ENCODE measurements at regions not wholly inside any gene's neighbourhood (a gene's known extent, or its start where the extent isn't known, plus 50 kb on each side); places are given as distances from the start of the nearest gene placed in this dataset.

- TF ChIP-seq, protein P1, sequence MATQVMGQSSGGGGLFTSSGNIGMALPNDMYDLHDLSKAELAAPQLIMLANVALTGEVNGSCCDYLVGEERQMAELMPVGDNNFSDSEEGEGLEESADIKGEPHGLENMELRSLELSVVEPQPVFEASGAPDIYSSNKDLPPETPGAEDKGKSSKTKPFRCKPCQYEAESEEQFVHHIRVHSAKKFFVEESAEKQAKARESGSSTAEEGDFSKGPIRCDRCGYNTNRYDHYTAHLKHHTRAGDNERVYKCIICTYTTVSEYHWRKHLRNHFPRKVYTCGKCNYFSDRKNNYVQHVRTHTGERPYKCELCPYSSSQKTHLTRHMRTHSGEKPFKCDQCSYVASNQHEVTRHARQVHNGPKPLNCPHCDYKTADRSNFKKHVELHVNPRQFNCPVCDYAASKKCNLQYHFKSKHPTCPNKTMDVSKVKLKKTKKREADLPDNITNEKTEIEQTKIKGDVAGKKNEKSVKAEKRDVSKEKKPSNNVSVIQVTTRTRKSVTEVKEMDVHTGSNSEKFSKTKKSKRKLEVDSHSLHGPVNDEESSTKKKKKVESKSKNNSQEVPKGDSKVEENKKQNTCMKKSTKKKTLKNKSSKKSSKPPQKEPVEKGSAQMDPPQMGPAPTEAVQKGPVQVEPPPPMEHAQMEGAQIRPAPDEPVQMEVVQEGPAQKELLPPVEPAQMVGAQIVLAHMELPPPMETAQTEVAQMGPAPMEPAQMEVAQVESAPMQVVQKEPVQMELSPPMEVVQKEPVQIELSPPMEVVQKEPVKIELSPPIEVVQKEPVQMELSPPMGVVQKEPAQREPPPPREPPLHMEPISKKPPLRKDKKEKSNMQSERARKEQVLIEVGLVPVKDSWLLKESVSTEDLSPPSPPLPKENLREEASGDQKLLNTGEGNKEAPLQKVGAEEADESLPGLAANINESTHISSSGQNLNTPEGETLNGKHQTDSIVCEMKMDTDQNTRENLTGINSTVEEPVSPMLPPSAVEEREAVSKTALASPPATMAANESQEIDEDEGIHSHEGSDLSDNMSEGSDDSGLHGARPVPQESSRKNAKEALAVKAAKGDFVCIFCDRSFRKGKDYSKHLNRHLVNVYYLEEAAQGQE (IDR thresholded peaks at IDR 0.05; ENCODE audit: low read depth): no peak
- no peak for TF ChIP-seq POLR2A (IDR thresholded peaks at IDR 0.05; ENCODE audit: borderline replicate concordance, extremely low read depth, insufficient read depth, insufficient read length)
Observed at GRCh38 chr2:2523461-2524347, 192.6 kb upstream of the MYT1L start (continued).

GRCh38 chr2:2520401-2520811 is 189.3 kb upstream of the MYT1L start:
- intact Hi-C loops (cut with micrococcal nuclease): no loop called here
- no peak overlapping the region for H3K27ac ChIP-seq (ENCODE audit: low read depth, low read length)
- H2AFZ ChIP-seq (ENCODE audit: low read depth, low read length, poor library complexity, severe bottlenecking): no peak overlapping the region
- no peaks in the 10 kb centered on the region for H3K27me3 ChIP-seq (ENCODE audit: insufficient read depth, low read length)
- H3K4me3 ChIP-seq (replicated peaks in 1 of 2; ENCODE audit: low read depth in 1 of 2, low read length in 2 of 2): no peak overlapping the region
- no peaks in the 10 kb centered on the region for H3K4me1 ChIP-seq (ENCODE audit: control insufficient read depth in 1 of 2, insufficient read depth in 2 of 2, low read length in 2 of 2)
- no peaks in the 10 kb centered on the region for H3K79me2 ChIP-seq (ENCODE audit: insufficient read depth, low read length)
- ChIA-PET RAD21 (ENCODE audit: low non-redundant PET in 1 of 2, low total read pairs in 2 of 2, uncharacterized antibody in 2 of 2, unreplicated experiment in 2 of 2) (no interaction called here), POLR2A (no interaction called here), CTCF (no interaction called here)
- H3K4me2 ChIP-seq (ENCODE audit: low read length): no peak overlapping the region
- no peaks in the 10 kb centered on the region for H3K9me3 ChIP-seq (ENCODE audit: control insufficient read depth in 1 of 2, insufficient read depth in 1 of 2, low read depth in 1 of 2, low read length in 2 of 2)
- H4K20me1 ChIP-seq (ENCODE audit: insufficient read depth): no peaks in the 10 kb centered on the region
- BruUV-seq (replicated peaks): no TSS peak
- DNase-seq (ENCODE audit: low read depth, low spot score) (no peak), ATAC-seq (no peak)
- no peaks in the 10 kb centered on the region for H3K9me2 ChIP-seq (ENCODE audit: insufficient read depth)
- no peaks in the 10 kb centered on the region for H3K36me3 ChIP-seq (ENCODE audit: control insufficient read depth in 1 of 2, insufficient read depth in 2 of 2, low read length in 2 of 2)
- no peak overlapping the region for H3K9ac ChIP-seq (ENCODE audit: low read length)
- no peak for TF ChIP-seq ZNF274 (IDR thresholded peaks at IDR 0.05; ENCODE audit: low read depth, low read length)
- TF ChIP-seq, protein P2, sequence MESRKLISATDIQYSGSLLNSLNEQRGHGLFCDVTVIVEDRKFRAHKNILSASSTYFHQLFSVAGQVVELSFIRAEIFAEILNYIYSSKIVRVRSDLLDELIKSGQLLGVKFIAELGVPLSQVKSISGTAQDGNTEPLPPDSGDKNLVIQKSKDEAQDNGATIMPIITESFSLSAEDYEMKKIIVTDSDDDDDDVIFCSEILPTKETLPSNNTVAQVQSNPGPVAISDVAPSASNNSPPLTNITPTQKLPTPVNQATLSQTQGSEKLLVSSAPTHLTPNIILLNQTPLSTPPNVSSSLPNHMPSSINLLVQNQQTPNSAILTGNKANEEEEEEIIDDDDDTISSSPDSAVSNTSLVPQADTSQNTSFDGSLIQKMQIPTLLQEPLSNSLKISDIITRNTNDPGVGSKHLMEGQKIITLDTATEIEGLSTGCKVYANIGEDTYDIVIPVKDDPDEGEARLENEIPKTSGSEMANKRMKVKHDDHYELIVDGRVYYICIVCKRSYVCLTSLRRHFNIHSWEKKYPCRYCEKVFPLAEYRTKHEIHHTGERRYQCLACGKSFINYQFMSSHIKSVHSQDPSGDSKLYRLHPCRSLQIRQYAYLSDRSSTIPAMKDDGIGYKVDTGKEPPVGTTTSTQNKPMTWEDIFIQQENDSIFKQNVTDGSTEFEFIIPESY (IDR thresholded peaks at IDR 0.05; ENCODE audit: extremely low read depth, insufficient replicate concordance, low read length): no peak
- TF ChIP-seq TCF7L2 (IDR thresholded peaks at IDR 0.05; ENCODE audit: borderline replicate concordance, extremely low read depth, insufficient read depth, insufficient read length): no peak
- no peak for TF ChIP-seq ZFX (IDR thresholded peaks at IDR 0.05)
- TF ChIP-seq EZH2 (IDR thresholded peaks at IDR 0.05): no peak

Measured in HCT116 (cell line).